A673 (cell line): ENCODE measurements at regions not wholly inside any gene's neighbourhood (a gene's known extent, or its start where the extent isn't known, plus 50 kb on each side); places are given as distances from the start of the nearest gene placed in this dataset.

Source experiments
- CTCF ChIP-seq: fragments of 300-800, 200-600 bp; sonication (generic); conservative IDR thresholded peaks from 2 replicates; pipeline ENCODE4 v1.5.1; 2017; ENCODE audit warnings: low read depth, mild to moderate bottlenecking, antibody characterized with exemption, low read length, moderate library complexity, mixed read lengths
- EZH2 ChIP-seq: fragments of 200-600 bp; sonication (generic); IDR thresholded peaks from 2 replicates; pipeline ENCODE4 v1.6.1; 2017; ENCODE audit warnings: borderline replicate concordance, low read depth, mild to moderate bottlenecking, mixed read lengths, antibody characterized with exemption, low read length; ENCODE audit not compliant: poor library complexity, severe bottlenecking

GRCh38 chr11:133695387-133695786, 149.9 kb downstream of the SPATA19 start:
- TF ChIP-seq CTCF (no peak), EZH2 (no peak)
